ENCODE measurements at regions not wholly inside any gene's neighbourhood (a gene's known extent, or its start where the extent isn't known, plus 50 kb on each side); places are given as distances from the start of the nearest gene placed in this dataset.

DNA sequence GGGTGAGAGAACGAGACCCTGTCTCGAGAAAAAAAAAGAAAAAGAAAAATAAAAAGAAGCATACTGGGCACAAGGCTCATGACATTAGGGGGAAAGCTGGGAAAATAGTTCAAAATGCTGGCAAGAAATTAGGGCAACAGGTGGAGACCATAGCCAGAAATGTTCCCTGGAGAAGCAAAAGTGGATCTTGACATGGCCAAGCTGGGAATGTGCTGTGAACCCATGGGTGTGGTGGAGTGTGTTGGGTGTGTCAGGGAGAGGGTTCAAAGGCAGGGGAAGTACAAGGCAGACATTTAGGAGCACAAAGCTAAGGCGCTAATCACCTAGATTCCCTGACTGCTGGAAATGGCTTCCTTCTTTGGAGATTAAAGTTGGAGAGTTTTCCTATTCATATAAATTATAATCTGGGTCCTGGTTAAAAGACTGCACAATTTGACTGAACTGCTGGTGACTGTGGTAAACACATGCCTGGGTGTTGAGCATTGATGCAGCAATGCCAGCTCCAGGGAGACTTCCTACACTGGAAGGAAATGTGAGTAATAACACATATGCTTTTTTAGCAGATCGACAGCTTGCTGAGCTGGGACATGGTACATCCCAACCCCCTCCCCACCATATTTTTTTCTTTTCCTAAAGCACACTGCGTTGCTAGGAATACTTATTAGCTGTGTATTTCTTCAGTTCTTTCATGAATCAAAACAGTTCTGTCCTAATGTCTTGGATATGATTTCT lies 70.1 kb upstream of the ARHGAP21 start:
- no peak for DNase-seq

- DNase-seq: no peak
Observed at GRCh38 chr10:24792638-24793037, 69.0 kb upstream of the ARHGAP21 start.

GRCh38 chr10:24791084-24791726 lies 67.5 kb upstream of the ARHGAP21 start:
- peak; percentile 29 for DNase-seq

- DNase-seq: peak; percentile 73
Observed at GRCh38 chr10:24790599-24790998, 66.9 kb upstream of the ARHGAP21 start.

DNA sequence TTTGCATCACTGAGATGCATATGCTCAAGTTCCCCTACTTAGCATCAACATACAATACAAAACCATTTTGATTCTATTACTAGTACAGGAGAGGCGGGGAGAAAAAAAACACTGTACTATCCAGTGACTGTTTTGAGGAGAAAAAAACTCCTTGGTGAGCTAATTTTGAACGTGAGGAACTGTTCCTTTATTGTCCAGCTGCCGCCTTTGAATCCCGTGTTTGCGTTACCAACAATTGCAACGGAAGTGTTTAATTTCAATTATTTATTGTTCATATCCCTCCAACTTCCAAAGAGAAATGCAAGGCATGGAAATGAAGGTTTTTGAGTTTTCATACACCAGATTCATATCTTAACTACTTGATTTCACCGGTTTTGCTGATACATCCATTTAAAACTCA lies 66.4 kb upstream of the ARHGAP21 start:
- peak; percentile 56 for DNase-seq

GRCh38 chr10:24784923-24785322 lies 61.2 kb upstream of the ARHGAP21 start:
- DNase-seq: no peak

DNA sequence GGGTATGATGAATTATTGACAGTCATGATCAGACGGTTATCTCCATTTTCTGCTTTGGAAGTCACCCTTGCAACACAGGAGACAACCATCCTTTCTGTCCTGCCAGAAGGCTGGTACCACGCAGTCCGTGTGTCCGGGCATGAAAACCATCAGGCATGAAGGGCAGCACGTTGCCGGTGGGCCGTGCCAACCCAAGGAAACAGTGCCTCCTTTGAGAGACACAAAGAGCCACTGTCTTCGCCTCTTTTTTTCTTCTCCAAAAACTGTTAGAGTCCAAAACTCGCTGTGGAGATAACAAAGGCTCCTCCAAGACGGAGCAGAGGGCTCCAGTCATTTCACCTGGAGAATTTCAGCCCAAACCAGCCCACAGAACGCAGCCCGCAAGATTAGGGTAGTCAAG lies 60.4 kb upstream of the ARHGAP21 start:
- DNase-seq: no peak

- DNase-seq: no peak
Observed at GRCh38 chr10:24783504-24783903, 59.8 kb upstream of the ARHGAP21 start.

DNA sequence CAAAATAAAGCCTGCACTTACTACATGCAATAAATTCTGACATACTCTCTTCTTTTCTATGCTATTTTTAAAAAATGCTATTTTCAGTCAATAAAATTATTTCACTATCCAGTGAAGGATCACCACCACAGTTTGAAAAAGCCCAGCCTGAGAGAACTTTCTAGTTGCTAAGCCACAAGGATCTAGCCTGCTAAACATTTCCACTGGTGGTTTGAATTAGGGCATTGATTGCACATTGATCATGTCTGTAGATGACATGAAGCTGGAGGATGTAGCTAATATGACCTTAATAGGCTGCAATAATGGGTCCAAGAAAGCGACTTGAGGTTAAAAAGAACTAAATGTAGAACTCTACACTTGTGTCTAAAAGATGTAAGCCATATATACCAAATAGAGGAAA lies 56.0 kb upstream of the ARHGAP21 start:
- DNase-seq: no peak

DNA sequence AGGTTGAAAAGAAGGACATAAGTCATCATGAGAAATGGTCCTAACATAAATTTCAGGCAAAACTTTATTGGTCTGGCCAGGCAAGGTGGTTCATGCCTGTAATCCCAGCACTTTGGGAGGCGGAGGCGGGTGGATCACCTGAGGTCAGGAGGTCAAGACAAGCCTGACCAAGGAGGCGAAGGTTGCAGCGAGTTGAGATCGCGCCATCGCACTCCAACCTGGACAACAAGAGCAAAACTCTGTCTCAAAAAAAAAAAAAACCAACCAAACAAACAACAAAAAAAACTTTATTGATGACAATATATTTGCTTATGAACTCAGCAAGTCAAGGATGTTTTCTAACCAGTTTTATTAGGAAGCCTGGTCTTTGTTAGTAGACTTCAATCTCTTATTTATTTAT lies 54.6 kb upstream of the ARHGAP21 start:
- no peak for DNase-seq

GRCh38 chr10:24777196-24777595 lies 53.5 kb upstream of the ARHGAP21 start:
- no peak for DNase-seq

DNA sequence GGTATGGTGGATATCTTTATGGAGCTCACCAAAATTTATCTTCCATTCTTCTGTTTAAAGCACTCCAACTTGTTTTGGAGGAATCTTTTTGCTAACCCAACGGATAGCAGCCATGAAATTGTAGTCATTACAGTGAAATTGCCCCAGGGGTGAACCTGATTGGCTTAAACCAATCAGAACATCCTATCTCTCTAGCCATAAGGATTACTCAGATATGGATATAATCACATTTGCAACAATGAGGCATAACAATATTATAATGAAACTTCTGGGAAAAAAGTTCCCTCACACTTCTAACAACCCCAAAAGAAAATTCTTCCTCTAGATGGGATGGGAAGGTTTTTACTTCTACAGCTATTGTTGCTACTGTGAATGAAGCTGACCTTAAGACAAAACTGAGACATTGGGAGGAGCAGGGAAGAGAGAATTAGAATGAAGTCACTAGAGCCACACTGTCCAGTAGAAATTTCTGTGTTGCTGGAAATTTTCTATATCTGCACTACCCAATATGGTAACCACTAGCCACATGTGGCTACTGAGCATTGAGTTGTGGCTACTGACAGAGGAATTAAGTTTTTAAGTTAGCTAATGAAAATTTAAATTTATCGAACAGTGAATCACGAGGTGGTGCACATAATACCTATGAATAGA lies 50.4 kb upstream of the ARHGAP21 start:
- DNase-seq: no peak

Data from NCI-H146 (cell line).